ENCODE measurements at regions not wholly inside any gene's neighbourhood (a gene's known extent, or its start where the extent isn't known, plus 50 kb on each side); places are given as distances from the start of the nearest gene placed in this dataset.

DNA sequence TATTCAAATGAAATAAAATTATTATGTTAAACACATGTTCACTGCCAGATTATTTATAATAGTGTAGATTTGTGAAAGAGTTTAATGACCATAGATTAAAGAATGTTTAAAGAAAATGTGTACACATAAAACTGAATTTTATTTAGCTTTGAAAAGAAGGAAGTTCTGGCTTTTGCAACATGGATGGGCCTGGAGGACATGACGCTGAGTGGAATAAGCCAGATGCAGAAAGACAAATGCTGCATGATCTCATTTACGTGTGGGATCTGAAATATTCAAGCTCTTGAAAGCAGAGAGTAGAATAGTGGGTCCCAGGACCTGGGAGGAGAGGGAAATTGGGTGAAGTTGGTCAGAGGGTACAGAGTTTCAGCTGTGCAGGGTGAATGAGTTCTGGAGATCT is 1261.2 kb downstream of the TMEM121 start:
- Mint-ChIP-seq H3K4me3 (no peak overlapping the region), H3K27me3 (ENCODE audit: low read depth in 2 of 2) (peaks cover 10 to 20% of the 10 kb centered on the region in 2 donors), H3K9me3 (no peaks in the 10 kb centered on the region), H3K36me3 (no peaks in the 10 kb centered on the region), H3K27ac (no peak overlapping the region), H3K4me1 (peaks cover 9 to 19% of the 10 kb centered on the region in 2 donors)
- TF ChIP-seq, protein P1, sequence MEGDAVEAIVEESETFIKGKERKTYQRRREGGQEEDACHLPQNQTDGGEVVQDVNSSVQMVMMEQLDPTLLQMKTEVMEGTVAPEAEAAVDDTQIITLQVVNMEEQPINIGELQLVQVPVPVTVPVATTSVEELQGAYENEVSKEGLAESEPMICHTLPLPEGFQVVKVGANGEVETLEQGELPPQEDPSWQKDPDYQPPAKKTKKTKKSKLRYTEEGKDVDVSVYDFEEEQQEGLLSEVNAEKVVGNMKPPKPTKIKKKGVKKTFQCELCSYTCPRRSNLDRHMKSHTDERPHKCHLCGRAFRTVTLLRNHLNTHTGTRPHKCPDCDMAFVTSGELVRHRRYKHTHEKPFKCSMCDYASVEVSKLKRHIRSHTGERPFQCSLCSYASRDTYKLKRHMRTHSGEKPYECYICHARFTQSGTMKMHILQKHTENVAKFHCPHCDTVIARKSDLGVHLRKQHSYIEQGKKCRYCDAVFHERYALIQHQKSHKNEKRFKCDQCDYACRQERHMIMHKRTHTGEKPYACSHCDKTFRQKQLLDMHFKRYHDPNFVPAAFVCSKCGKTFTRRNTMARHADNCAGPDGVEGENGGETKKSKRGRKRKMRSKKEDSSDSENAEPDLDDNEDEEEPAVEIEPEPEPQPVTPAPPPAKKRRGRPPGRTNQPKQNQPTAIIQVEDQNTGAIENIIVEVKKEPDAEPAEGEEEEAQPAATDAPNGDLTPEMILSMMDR (IDR thresholded peaks at IDR 0.05): no peak
- Histone ChIP-seq H3K4me1 (ENCODE audit: control insufficient read depth, insufficient read depth, low read length) (peaks cover 9% of the 10 kb centered on the region), H3K4me3 (ENCODE audit: low read length) (no peak overlapping the region), H3K36me3 (ENCODE audit: control insufficient read depth, insufficient read depth, low read length) (no peaks in the 10 kb centered on the region), H3K27me3 (ENCODE audit: control insufficient read depth, insufficient read depth, low read length) (no peaks in the 10 kb centered on the region), H3K9me3 (ENCODE audit: control insufficient read depth, insufficient read depth, low read length) (no peaks in the 10 kb centered on the region), H3K27ac (ENCODE audit: low read length) (no peak overlapping the region)
- WGBS (ENCODE audit: insufficient coverage): 75% methylated on average over 2 of the region's 2 CpGs
- intact Hi-C loops (cut with micrococcal nuclease): no loop called here
- DNase-seq: no peak
- ATAC-seq: no peak

DNA sequence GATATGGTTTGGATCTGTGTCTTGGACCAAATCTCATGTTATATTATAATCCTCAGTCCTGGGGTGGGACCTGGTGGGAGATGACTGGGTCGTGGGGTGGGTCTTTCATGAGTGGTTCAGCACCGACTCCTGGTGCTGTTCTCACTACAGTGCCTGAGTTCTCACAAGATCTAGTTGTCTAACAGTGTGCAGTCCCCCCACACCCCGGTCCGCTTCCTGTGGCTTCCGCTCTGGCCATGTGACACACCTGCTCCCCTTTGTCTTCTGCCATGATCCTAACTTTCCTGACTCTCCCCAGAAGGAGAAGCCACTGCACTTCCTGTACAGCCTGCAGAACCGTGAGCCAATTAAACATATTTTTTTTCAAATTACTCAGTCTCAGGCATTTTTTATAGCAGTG is 1262.2 kb downstream of the TMEM121 start:
- 14% methylated on average over 5 of the region's 6 CpGs for WGBS (ENCODE audit: insufficient coverage)
- no peak overlapping the region for H3K4me3 Mint-ChIP-seq
- H3K9me3 Mint-ChIP-seq: no peaks in the 10 kb centered on the region
- Histone ChIP-seq H3K27me3 (ENCODE audit: control insufficient read depth, insufficient read depth, low read length) (no peaks in the 10 kb centered on the region), H3K36me3 (ENCODE audit: control insufficient read depth, insufficient read depth, low read length) (no peaks in the 10 kb centered on the region), H3K4me1 (ENCODE audit: control insufficient read depth, insufficient read depth, low read length) (peaks cover 9% of the 10 kb centered on the region), H3K9me3 (ENCODE audit: control insufficient read depth, insufficient read depth, low read length) (no peaks in the 10 kb centered on the region), H3K4me3 (ENCODE audit: low read length) (no peak overlapping the region), H3K27ac (ENCODE audit: low read length) (no peak overlapping the region)
- DNase-seq (no peak), ATAC-seq (peak in 1 of 3 donors; percentile 47)
- TF ChIP-seq, protein P1 (IDR thresholded peaks at IDR 0.05): no peak
- H3K27me3 Mint-ChIP-seq (ENCODE audit: low read depth in 2 of 2): peaks cover 8 to 23% of the 10 kb centered on the region in 2 donors
- no peaks in the 10 kb centered on the region for H3K36me3 Mint-ChIP-seq
- intact Hi-C loops (cut with micrococcal nuclease): no loop called here
- H3K27ac Mint-ChIP-seq: no peak overlapping the region
- H3K4me1 Mint-ChIP-seq: peaks cover 9 to 19% of the 10 kb centered on the region in 2 donors

DNA sequence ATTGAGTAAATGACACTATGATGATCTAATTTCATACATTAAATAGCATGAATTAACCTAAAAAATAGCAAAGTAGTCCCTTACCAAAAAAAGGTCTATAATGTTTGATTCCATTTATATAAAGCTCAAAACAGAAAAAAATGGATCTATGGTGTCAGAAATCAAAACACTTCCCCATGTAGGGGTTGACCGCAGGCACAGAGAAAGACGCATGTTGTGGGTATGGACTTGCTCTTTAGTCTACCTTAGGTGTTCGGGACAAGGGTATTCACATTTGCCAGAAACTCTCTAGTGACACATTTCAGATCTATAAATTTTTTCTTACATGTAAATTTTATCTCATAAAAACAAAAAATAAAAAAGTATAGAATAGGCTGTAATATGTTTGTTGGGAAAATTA is 1262.9 kb downstream of the TMEM121 start:
- H3K4me3 ChIP-seq (ENCODE audit: low read length): no peak overlapping the region
- TF ChIP-seq, protein P1 (IDR thresholded peaks at IDR 0.05): no peak
- no peak overlapping the region for H3K27ac Mint-ChIP-seq
- H3K4me1 ChIP-seq (ENCODE audit: control insufficient read depth, insufficient read depth, low read length): peaks cover 9% of the 10 kb centered on the region
- peaks cover 9 to 19% of the 10 kb centered on the region in 2 donors for H3K4me1 Mint-ChIP-seq
- H3K9me3 Mint-ChIP-seq: no peaks in the 10 kb centered on the region
- no peak for DNase-seq
- H3K4me3 Mint-ChIP-seq: no peak overlapping the region
- H3K36me3 Mint-ChIP-seq: no peaks in the 10 kb centered on the region
- intact Hi-C loops (cut with micrococcal nuclease): no loop called here
- no peak for ATAC-seq
- H3K27ac ChIP-seq (ENCODE audit: low read length): no peak overlapping the region
- peaks cover 6 to 31% of the 10 kb centered on the region in 2 donors for H3K27me3 Mint-ChIP-seq (ENCODE audit: low read depth in 2 of 2)
- no CpG with 5 or more reads among the region's 3 CpGs for WGBS (ENCODE audit: insufficient coverage)
- H3K36me3 ChIP-seq (ENCODE audit: control insufficient read depth, insufficient read depth, low read length): no peaks in the 10 kb centered on the region
- no peaks in the 10 kb centered on the region for H3K9me3 ChIP-seq (ENCODE audit: control insufficient read depth, insufficient read depth, low read length)
- peaks cover 3% of the 10 kb centered on the region for H3K27me3 ChIP-seq (ENCODE audit: control insufficient read depth, insufficient read depth, low read length)

Measured in natural killer cell (primary cell).